ENCODE measurements at regions not wholly inside any gene's neighbourhood (a gene's known extent, or its start where the extent isn't known, plus 50 kb on each side); places are given as distances from the start of the nearest gene placed in this dataset.

GRCh38 chr4:148980782-148981480, 538.7 kb upstream of the NR3C2 start:
- no peak for TF ChIP-seq CTCF (IDR thresholded peaks at IDR 0.05; ENCODE audit: insufficient read depth, low read length)
- no peak for DNase-seq (ENCODE audit: low read depth)
- H3K4me3 ChIP-seq (ENCODE audit: low read depth, low read length): no peak overlapping the region

GRCh38 chr4:148978301-148978700, 536.1 kb upstream of the NR3C2 start:
- no peak overlapping the region for H3K4me3 ChIP-seq (ENCODE audit: low read depth, low read length)
- DNase-seq (ENCODE audit: low read depth): no peak
- no peak for TF ChIP-seq CTCF (IDR thresholded peaks at IDR 0.05; ENCODE audit: insufficient read depth, low read length)

GRCh38 chr4:148975464-148975863, 533.2 kb upstream of the NR3C2 start:
- TF ChIP-seq CTCF (IDR thresholded peaks at IDR 0.05; ENCODE audit: insufficient read depth, low read length): no peak
- DNase-seq (ENCODE audit: low read depth): no peak
- H3K4me3 ChIP-seq (ENCODE audit: low read depth, low read length): no peak overlapping the region

- H3K4me3 ChIP-seq (ENCODE audit: low read depth, low read length): no peak overlapping the region
- TF ChIP-seq CTCF (IDR thresholded peaks at IDR 0.05; ENCODE audit: insufficient read depth, low read length): no peak
- no peak for DNase-seq (ENCODE audit: low read depth)
Measured at GRCh38 chr4:148965080-148965479, 522.9 kb upstream of the NR3C2 start.

GRCh38 chr4:148964456-148964855, 522.2 kb upstream of the NR3C2 start:
- H3K4me3 ChIP-seq (ENCODE audit: low read depth, low read length): no peak overlapping the region
- TF ChIP-seq CTCF (IDR thresholded peaks at IDR 0.05; ENCODE audit: insufficient read depth, low read length): no peak

GRCh38 chr4:148962539-148963290, 520.5 kb upstream of the NR3C2 start:
- no peak overlapping the region for H3K4me3 ChIP-seq (ENCODE audit: low read depth, low read length)
- no peak for DNase-seq (ENCODE audit: low read depth)
- TF ChIP-seq CTCF (IDR thresholded peaks at IDR 0.05; ENCODE audit: insufficient read depth, low read length): no peak

More at GRCh38 chr4:148964456-148964855, 522.2 kb upstream of the NR3C2 start:
- DNase-seq (ENCODE audit: low read depth): no peak

Data from fibroblast of the aortic adventitia (primary cell).